ENCODE measurements at regions not wholly inside any gene's neighbourhood (a gene's known extent, or its start where the extent isn't known, plus 50 kb on each side); places are given as distances from the start of the nearest gene placed in this dataset.

DNA sequence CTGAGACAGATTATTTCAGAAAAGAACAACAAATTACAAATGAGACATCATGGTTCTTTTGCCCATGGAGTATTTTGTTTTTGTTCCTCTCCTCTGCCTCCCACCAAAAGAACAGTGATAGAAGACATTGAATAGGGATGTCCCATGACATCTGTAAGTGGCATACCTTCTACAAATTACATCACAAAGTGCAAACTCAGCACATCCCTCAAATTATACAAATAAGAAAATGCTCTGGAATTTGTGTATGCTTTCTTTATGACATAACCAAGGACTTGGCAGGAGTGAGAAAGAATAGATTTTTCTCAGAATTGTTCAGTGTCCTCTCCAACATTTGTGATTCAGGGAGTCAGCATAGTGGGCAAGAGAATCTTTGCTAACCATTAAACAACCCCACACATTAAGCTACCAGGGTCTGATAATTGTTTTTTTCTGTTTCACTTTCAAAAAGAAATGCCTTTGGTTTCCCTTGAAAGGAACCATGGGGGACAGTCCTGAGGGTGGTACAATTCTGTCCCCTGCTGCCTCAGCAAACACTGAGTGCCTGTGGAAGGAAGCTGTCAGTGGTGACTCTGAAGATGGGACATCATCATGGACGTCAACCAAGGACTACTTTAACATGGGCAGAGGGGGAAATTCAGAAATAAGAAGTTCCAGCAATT lies 430.3 kb downstream of the AASDHPPT start:
- H3K4me3 ChIP-seq (ENCODE audit: low read depth, low read length) = no peak overlapping the region
- TF ChIP-seq, protein P1, sequence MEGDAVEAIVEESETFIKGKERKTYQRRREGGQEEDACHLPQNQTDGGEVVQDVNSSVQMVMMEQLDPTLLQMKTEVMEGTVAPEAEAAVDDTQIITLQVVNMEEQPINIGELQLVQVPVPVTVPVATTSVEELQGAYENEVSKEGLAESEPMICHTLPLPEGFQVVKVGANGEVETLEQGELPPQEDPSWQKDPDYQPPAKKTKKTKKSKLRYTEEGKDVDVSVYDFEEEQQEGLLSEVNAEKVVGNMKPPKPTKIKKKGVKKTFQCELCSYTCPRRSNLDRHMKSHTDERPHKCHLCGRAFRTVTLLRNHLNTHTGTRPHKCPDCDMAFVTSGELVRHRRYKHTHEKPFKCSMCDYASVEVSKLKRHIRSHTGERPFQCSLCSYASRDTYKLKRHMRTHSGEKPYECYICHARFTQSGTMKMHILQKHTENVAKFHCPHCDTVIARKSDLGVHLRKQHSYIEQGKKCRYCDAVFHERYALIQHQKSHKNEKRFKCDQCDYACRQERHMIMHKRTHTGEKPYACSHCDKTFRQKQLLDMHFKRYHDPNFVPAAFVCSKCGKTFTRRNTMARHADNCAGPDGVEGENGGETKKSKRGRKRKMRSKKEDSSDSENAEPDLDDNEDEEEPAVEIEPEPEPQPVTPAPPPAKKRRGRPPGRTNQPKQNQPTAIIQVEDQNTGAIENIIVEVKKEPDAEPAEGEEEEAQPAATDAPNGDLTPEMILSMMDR (conservative IDR thresholded peaks at IDR 0.05; ENCODE audit: low read depth, low read length) = no peak
- DNase-seq (ENCODE audit: low read depth) = no peak

DNA sequence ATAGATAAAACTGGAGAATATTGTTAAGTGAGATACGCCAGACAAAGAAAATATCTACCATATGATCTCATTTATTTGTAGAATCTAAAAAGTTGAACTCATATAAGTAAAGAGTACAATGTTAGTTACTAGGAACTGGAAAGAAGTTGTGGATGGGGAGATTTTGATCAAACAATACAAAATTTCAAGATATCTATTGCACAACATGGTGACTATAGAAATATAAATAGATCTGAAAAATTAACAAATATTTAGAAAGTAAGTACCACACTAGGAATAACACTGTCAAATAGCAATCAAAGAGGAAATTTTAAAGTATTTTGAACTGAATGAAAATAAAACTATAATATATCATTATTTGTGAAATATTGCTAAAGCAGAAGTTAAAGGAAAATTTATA lies 437.2 kb downstream of the AASDHPPT start:
- no peak for DNase-seq (ENCODE audit: low read depth)
- TF ChIP-seq, protein P1 (conservative IDR thresholded peaks at IDR 0.05; ENCODE audit: low read depth, low read length) = no peak

GRCh38 chr11:106517426-106517825 lies 440.0 kb downstream of the AASDHPPT start:
- TF ChIP-seq, protein P1 (conservative IDR thresholded peaks at IDR 0.05; ENCODE audit: low read depth, low read length) = no peak

More for the DNA sequence above, 437.2 kb downstream of the AASDHPPT start:
- H3K4me3 ChIP-seq (ENCODE audit: low read depth, low read length) = no peak overlapping the region

DNA sequence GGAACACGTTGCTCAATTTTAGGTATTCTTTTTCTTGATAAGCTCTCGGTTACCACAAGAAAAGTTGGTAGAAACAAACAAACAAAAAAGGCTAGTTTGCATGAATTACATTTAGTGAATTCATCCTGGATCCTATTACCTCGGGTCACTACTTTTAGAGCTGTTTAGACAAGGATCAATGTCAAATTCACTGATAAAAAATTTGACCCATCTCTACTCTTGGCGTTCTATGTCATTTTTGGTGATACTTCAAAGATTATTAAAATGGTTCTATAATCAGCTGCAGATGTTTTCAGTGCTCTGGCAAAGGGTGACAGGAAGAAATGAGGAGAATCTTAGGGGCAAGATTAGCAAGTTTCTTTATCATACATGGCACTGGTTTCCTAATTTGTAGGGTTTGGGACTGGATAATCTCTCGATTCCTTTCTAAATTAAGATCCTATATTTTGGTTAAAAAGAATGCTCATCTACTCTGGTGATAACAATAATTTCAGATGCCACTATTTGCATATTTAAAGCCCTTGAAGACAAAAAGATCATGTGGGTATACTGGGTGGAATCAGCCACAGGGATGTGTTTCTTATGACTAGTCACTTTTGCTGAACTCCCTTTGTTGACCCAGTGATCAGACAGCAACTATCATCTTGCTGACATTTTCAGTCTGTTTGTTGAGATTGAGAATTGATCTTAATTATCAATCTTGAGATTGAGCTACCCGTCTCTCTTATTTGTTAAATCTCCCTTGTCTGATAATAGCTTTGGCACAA lies 442.9 kb downstream of the AASDHPPT start:
- H3K4me3 ChIP-seq (ENCODE audit: low read depth, low read length) = no peak overlapping the region
- TF ChIP-seq, protein P1 (conservative IDR thresholded peaks at IDR 0.05; ENCODE audit: low read depth, low read length) = no peak
- DNase-seq (ENCODE audit: low read depth) = no peak

More at GRCh38 chr11:106517426-106517825, 440.0 kb downstream of the AASDHPPT start:
- no peak for DNase-seq (ENCODE audit: low read depth)
- H3K4me3 ChIP-seq (ENCODE audit: low read depth, low read length) = no peak overlapping the region

DNA sequence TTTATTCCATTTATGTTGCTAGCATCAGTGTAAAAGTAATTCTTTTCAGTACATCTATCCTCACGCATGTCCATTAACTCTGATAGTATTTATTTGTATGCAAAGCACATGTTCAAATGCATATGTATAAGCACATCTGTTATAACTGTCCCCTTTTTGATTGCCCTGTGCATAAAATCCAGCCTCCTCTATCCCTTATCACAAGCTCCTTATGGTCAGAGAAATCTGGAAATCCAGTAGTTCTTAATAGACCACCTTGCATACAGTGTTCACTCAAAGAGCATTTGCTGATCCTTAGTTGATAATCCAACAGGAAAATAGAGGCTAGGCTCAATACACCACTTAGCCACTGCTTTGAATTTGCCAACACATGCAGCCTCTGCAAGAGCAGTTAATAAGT lies 443.5 kb downstream of the AASDHPPT start:
- TF ChIP-seq, protein P1 (conservative IDR thresholded peaks at IDR 0.05; ENCODE audit: low read depth, low read length) = no peak
- no peak for DNase-seq (ENCODE audit: low read depth)
- no peak overlapping the region for H3K4me3 ChIP-seq (ENCODE audit: low read depth, low read length)

GRCh38 chr11:106523171-106523570 lies 445.7 kb downstream of the AASDHPPT start:
- H3K4me3 ChIP-seq (ENCODE audit: low read depth, low read length) = no peak overlapping the region
- TF ChIP-seq, protein P1 (conservative IDR thresholded peaks at IDR 0.05; ENCODE audit: low read depth, low read length) = no peak
- DNase-seq (ENCODE audit: low read depth) = no peak
